GM12873 (cell line): ENCODE measurements at regions not wholly inside any gene's neighbourhood (a gene's known extent, or its start where the extent isn't known, plus 50 kb on each side); places are given as distances from the start of the nearest gene placed in this dataset.

Experiments
- CTCF ChIP-seq: IDR thresholded peaks from 2 replicates; pipeline ENCODE4 v1.5.1; 2012; ENCODE audit warnings: low read depth, mild to moderate bottlenecking, moderate library complexity, low read length, control low read depth; ENCODE audit not compliant: insufficient read depth; ENCODE audit errors: missing control alignments

DNA sequence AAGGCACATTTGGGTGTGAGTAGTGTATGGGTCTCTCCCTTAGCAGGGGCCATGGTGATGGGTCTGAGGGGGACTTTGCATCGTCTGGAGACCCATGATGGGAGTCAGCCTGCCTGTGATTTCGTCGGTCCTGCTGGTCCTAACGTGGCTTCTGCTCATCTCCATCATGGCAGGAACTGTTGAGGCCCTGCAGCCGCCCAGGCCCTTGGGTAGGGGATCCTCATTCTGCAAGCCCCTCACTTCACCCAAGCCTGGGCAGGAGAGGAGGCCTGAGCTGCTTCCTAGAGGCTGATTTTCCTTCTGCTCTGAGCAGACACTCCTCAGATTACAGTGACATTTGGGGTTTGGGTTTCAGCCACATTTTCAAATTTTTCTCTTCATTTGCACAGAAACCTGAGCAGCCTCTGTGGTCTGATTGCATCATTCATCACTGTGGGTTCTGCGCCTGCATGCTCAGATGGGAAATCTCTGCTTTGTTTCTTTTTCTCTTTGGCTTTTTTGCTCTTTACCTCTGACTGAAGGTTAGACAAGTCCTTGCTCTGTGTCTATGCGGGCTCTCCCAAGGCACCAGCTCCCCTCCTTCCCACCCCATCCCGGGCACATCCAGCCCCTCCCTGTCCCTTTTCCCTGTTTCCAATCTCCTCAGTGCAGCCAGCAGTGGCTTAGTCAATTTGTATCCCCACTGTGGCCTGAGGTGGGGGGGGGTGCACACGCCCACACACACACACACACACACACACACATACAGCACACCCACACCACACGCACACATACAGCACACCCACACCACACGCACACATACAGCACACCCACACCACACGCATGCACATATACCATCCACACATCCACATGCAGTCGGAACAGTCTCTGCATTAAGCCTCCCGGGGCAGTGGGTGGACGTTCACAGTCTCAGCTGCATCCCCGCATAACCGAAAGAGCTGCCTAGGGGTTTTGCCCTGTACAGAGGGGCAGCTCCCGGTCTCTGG lies 305.4 kb upstream of the HS6ST1 start:
- TF ChIP-seq CTCF, result no peak

DNA sequence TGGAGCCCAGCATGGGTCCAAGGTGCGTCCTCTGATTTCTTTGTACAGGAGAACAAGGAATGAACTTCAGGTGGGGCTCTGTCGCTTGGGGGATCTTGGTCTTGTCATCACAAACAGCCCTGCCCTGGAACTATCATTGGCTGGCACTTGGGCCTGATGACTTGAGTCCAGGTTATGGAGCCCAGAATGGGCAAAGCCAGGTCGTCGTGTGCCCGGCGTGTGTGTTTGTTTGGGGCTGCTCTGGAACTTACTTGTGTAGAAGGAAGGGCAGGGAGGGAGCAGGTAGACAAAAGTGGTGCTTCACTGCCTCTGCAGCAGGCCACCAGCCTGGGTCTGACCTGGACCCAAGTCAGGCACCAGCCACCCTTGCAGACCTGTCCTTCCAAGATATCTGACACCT lies 306.3 kb upstream of the HS6ST1 start:
- no peak for TF ChIP-seq CTCF

DNA sequence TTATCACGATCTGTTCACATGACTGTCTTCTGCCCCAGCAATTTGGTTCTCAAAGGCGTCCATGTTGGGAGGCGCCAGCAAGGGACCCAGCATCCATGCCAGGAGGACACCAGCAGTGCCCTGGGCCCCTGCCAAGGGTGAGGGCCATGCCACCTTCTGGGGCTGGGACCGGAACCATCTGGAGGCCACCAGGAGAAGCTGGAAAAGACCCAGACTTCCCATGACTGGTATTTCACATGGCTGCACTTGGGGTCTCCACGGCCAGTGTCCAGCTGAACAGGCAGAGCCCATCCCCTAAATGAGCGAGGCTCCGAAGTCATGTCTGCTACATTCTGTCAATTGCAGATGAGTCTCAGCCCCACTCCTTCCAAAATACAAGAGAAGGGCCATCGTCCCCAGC lies 306.8 kb upstream of the HS6ST1 start:
- TF ChIP-seq CTCF, result no peak

DNA sequence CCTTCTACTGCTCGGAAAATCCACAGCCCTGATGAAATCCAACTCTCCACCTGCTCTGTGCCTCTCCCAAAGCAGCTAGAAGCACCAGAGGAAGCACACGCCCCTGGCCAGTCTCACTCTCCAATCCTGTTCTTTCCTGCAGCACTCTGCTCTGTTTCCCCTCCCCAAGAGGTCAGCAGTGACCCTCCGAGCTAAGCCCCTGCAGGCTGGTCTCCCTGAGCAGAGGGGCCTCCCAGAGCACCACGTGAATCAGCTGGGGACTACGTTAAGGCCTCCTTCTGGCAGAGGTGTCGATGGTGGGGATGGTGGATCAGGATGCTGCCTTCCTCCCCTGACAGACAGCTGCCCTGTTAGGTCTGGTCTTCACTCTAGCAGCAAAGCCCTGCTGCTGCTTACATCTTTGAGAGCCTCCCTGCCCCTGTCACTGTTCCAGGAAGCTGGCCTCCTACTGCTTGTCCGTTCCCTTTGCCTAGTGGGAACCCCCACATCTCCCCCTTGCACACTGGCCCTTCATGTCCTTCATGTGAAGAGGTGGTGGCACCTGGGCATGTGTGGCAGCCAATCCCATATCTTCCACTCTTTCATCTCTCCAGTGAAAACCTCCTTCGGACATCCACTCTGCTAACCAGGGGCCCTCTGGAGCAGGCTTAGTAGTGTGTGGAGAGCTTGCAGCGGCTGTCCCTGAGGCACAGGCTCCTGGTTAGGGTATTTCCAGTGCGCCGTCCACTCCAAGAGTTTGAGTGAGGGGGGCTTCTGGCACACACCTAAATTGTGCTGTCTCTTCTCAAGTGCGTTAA lies 307.5 kb upstream of the HS6ST1 start:
- TF ChIP-seq CTCF, result no peak

DNA sequence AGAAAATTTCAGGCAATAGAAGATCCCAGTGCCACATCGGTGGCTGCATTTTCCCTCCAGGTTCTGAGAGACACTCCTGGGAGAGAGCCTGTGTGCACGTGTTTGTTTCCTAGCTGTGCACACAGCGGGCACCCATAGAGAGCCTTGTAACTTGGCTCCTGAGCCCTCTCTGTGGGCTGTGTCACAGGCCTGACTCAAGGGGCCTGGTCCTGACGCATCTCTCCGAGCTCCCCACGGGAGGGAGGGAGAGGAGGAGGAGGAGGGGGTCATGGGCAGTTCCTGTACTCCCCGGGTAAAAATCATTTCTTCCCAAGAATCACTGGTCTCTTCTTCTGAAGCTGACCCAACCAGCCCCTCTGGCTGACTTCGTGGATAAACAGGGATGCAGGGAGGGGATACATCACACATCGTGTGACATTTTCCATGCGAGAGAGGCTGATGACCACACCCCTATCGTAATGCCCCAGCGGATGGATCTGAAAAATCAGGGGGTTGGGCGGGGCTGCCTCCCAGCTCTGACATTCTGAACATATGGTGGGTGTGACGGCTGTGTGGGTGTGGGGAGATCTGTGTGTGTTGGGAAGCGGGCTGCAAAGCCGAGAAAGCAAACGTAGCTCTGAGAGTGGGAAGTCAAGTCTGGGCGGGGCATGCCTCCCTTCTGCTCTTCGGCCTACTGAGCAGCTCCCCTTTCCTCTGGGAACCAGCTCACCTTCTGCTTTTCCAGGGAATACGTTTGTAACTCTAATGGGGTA lies 308.3 kb upstream of the HS6ST1 start:
- TF ChIP-seq CTCF, result no peak

GRCh38 chr2:128628206-128628605 lies 309.5 kb upstream of the HS6ST1 start:
- TF ChIP-seq CTCF, result no peak

DNA sequence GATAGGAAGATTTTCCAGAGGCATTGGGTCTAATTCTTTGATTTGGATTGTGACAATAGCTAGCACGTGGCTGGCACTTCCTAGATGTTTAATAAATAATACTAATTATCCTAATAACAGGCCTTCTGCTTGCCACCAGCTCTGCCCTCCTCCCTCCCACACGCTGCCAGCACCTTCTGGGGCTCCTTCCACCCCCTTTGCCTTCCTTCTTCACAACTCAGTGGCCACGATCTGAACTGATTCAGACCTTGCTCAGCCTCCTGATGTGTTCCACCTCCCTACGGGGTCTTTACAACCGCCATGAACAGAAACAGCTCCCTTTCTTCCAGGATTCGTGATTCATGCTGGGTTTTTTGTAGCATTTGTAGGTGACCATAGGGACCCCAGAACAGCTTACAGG lies 310.3 kb upstream of the HS6ST1 start:
- TF ChIP-seq CTCF, result no peak
